HepG2 (cell line): ENCODE measurements at regions not wholly inside any gene's neighbourhood (a gene's known extent, or its start where the extent isn't known, plus 50 kb on each side); places are given as distances from the start of the nearest gene placed in this dataset.

Experiments
- ATAC-seq: fragments of 200-7000 bp; cut with Tn5 transposase; 3 replicates; pipeline ENCODE4 v1.9.1; 2020; ENCODE audit warnings: mild to moderate bottlenecking, moderate library complexity
- BruUV-seq: library from RNA; stranded (reverse); fragments of 400-500 nt; replicated peaks from 2 replicates; lab custom pipeline; 2021; lab: Mats Ljungman, UMichigan
- CTCF ChIA-PET: fragments of 300-600 bp; formaldehyde crosslinking; extraction: SDS; loops from one replicate; lab custom pipeline; 2021; ENCODE audit warnings: low total read pairs, inconsistent platforms, low intra/inter-chr PET ratio; lab: Yijun Ruan, JAX
- POLR2A ChIA-PET: fragments of 350-600 bp; sonication (Branson Sonifier 250); formaldehyde crosslinking; loops from one replicate; lab custom pipeline; 2020; ENCODE audit warnings: antibody characterized with exemption, inconsistent platforms; lab: Yijun Ruan, JAX
- DNase-seq: peaks from one replicate; pipeline ENCODE4 v3.0.0-alpha.2; 2015; ENCODE audit warnings: low spot score
- FAIRE-seq: peaks from 3 replicates; lab custom pipeline; 2011; peaks lifted over from hg19 to GRCh38; lab: Jason Lieb, UNC
- H2AFZ ChIP-seq: one replicate; pipeline ENCODE4 v1.6.1; 2011; ENCODE audit warnings: low read length, inconsistent platforms
- H3K27ac ChIP-seq: fragments of 300-600 bp; 3 replicates; pipeline ENCODE4 v1.8.0; 2011; ENCODE audit warnings: mixed run types, mild to moderate bottlenecking, mixed read lengths, low read length, inconsistent platforms; ENCODE audit not compliant: insufficient read depth; ENCODE audit errors: extremely low read length
- H3K27me3 ChIP-seq, 2 experiments: fragments of 200-600 bp in 1 of 2; 2 replicates in 1 of 2; 3 replicates in 1 of 2; pipeline versions ENCODE4 v1.6.0 to v1.8.0; 2011; ENCODE audit warnings: low read length in 2 of 2, mild to moderate bottlenecking in 2 of 2, moderate library complexity in 2 of 2, inconsistent platforms in 1 of 2; ENCODE audit not compliant: insufficient read depth in 2 of 2, control insufficient read depth in 1 of 2
- H3K36me3 ChIP-seq, 2 experiments: fragments of 200-600 bp in 1 of 2; replicated peaks in 1 of 2; 2 replicates in 1 of 2; 3 replicates in 1 of 2; pipeline versions ENCODE4 v1.5.1 to v1.8.0; 2011; ENCODE audit warnings: low read length in 2 of 2, inconsistent platforms in 1 of 2; ENCODE audit not compliant: insufficient read depth in 2 of 2, control insufficient read depth in 1 of 2
- H3K4me1 ChIP-seq: 2 replicates; pipeline ENCODE4 v1.5.1; 2012; ENCODE audit warnings: low read length, inconsistent platforms; ENCODE audit not compliant: insufficient read depth
- H3K4me2 ChIP-seq: 2 replicates; pipeline ENCODE4 v1.6.0; 2011; ENCODE audit warnings: low read depth, low read length, inconsistent platforms
- H3K4me3 ChIP-seq, 3 experiments: fragments of 200-600 bp in 1 of 3; sonication (generic), shearing (Covaris generic) in 1 of 3; replicated peaks in 1 of 3; 2 replicates each; pipeline ENCODE4 v1.5.1; 2011 to 2016; ENCODE audit warnings: low read length in 3 of 3, inconsistent platforms in 2 of 3, low read depth in 2 of 3, mild to moderate bottlenecking in 2 of 3, control low read depth in 1 of 3, mixed read lengths in 1 of 3; ENCODE audit not compliant: insufficient read depth in 1 of 3
- H3K79me2 ChIP-seq: one replicate; pipeline ENCODE4 v1.6.1; 2011; ENCODE audit warnings: low read length, inconsistent platforms; ENCODE audit not compliant: insufficient read depth
- H3K9ac ChIP-seq: 2 replicates; pipeline ENCODE4 v1.6.0; 2011; ENCODE audit warnings: mild to moderate bottlenecking, low read depth, low read length, inconsistent platforms; ENCODE audit not compliant: insufficient read depth
- H3K9me3 ChIP-seq: 2 replicates; pipeline ENCODE4 v1.5.1; 2012; ENCODE audit warnings: mild to moderate bottlenecking, low read length
- H4K20me1 ChIP-seq: 2 replicates; pipeline ENCODE4 v1.6.0; 2011; ENCODE audit warnings: inconsistent platforms, mild to moderate bottlenecking, low read length, moderate library complexity; ENCODE audit not compliant: insufficient read depth
- ESRRA ChIP-seq: sonication (generic); formaldehyde crosslinking; IDR thresholded peaks from 2 replicates; pipeline ENCODE4 v1.5.1; 2020; ENCODE audit warnings: mild to moderate bottlenecking, low read depth, missing genetic modification reagents
- FIP1L1 ChIP-seq: fragments of 200-400 bp; formaldehyde crosslinking; IDR thresholded peaks from 2 replicates; pipeline ENCODE4 v1.6.1; 2018; ENCODE audit warnings: low read depth, mild to moderate bottlenecking, low read length, moderate library complexity, borderline replicate concordance; ENCODE audit not compliant: insufficient read depth
- JUN ChIP-seq: sonication (generic); formaldehyde crosslinking; IDR thresholded peaks from 2 replicates; pipeline ENCODE4 v1.4.0; 2020; ENCODE audit warnings: mild to moderate bottlenecking, missing genetic modification reagents
- NRL ChIP-seq: sonication (generic); formaldehyde crosslinking; IDR thresholded peaks from 2 replicates; pipeline ENCODE4 v1.5.0; 2020; ENCODE audit warnings: missing genetic modification reagents, mild to moderate bottlenecking, moderate library complexity, borderline replicate concordance
- PAWR ChIP-seq: sonication (generic); formaldehyde crosslinking; IDR thresholded peaks from 2 replicates; pipeline ENCODE4 v1.4.0; 2020; ENCODE audit warnings: missing genetic modification reagents, mild to moderate bottlenecking, borderline replicate concordance
- RBM39 ChIP-seq: fragments of 200-400 bp; formaldehyde crosslinking; IDR thresholded peaks from one replicate; pipeline ENCODE4 v1.6.1; 2018; ENCODE audit warnings: antibody characterized with exemption, mild to moderate bottlenecking, low read depth, low read length; ENCODE audit not compliant: poor library complexity, severe bottlenecking
- SRF ChIP-seq: IDR thresholded peaks from 2 replicates; pipeline ENCODE4 v1.6.1; 2011; ENCODE audit warnings: mild to moderate bottlenecking, low read depth, low read length, moderate library complexity
- ZNF253 ChIP-seq: sonication (generic); formaldehyde crosslinking; IDR thresholded peaks from 2 replicates; pipeline ENCODE4 v1.8.0; 2022; ENCODE audit warnings: mild to moderate bottlenecking, missing genetic modification reagents, borderline replicate concordance
- ZNF296 ChIP-seq: sonication (generic); formaldehyde crosslinking; conservative IDR thresholded peaks from 2 replicates; pipeline ENCODE4 v1.5.0; 2020; ENCODE audit warnings: mild to moderate bottlenecking, missing genetic modification reagents
- ZNF350 ChIP-seq: sonication (generic); formaldehyde crosslinking; IDR thresholded peaks from 2 replicates; pipeline ENCODE4 v1.4.0; 2020; ENCODE audit warnings: mild to moderate bottlenecking, low read depth, missing genetic modification reagents, borderline replicate concordance
- ZNF354B ChIP-seq: sonication (generic); formaldehyde crosslinking; IDR thresholded peaks from 2 replicates; pipeline ENCODE4 v1.8.0; 2022; ENCODE audit warnings: mild to moderate bottlenecking, missing genetic modification reagents
- ZNF383 ChIP-seq: sonication (generic); formaldehyde crosslinking; IDR thresholded peaks from 2 replicates; pipeline ENCODE4 v1.4.0; 2020; ENCODE audit warnings: missing genetic modification reagents, mild to moderate bottlenecking, borderline replicate concordance
- WGBS: methylation state at CpG from one replicate; pipeline ENCODE4 v1.1.6; 2017; ENCODE audit warnings: low lambda C conversion rate; 5-methylcytosine and 5-hydroxymethylcytosine counted together
- in situ Hi-C: cut with HindIII; loops from 2 replicates; pipeline ENCODE4 v1.10.0; 2017; ENCODE audit warnings: low pct_unique_long_range_greater_than_20kb; ENCODE audit not compliant: extremely low pct_ligation_motif_present
- intact Hi-C: fragments of 100-400 bp; cut with micrococcal nuclease; formaldehyde crosslinking; loops from one replicate; pipeline ENCODE4 v1.10.0; 2022; ENCODE audit not compliant: unreplicated experiment
- TF ChIP-seq, protein P1 (sequence below): sonication (generic); formaldehyde crosslinking; IDR thresholded peaks from 2 replicates; pipeline ENCODE4 v1.4.0; 2020; ENCODE audit warnings: mild to moderate bottlenecking, low read depth, missing genetic modification reagents
- TF ChIP-seq, protein P2 (sequence below): sonication (generic); formaldehyde crosslinking; IDR thresholded peaks from 2 replicates; pipeline ENCODE4 v1.5.0; 2020; ENCODE audit warnings: missing genetic modification reagents, mild to moderate bottlenecking, borderline replicate concordance
- TF ChIP-seq, protein P3 (sequence below): fragments of 450-650 bp; IDR thresholded peaks from 2 replicates; pipeline ENCODE4 v1.6.1; 2016

DNA sequence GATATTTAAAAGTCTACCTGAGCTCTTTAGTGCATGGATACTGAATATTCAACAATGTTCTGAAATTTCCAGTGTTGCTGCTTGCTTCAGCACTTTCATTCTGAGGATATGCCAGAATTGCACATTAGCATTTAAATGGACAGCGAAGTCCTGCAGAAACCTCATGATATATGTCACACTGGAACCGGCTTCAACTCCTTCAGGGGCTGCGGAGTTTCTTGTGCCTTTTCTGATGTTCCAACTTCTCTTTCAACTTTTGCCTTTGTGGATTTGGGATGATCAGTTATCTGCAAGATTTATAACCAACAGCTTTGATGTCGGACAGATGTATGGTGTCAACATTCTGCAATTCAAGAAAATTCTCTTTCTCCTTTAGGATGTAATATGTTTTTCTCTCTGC is 142.5 kb upstream of the LMNTD1 start (continued):
- TF ChIP-seq, protein P1, sequence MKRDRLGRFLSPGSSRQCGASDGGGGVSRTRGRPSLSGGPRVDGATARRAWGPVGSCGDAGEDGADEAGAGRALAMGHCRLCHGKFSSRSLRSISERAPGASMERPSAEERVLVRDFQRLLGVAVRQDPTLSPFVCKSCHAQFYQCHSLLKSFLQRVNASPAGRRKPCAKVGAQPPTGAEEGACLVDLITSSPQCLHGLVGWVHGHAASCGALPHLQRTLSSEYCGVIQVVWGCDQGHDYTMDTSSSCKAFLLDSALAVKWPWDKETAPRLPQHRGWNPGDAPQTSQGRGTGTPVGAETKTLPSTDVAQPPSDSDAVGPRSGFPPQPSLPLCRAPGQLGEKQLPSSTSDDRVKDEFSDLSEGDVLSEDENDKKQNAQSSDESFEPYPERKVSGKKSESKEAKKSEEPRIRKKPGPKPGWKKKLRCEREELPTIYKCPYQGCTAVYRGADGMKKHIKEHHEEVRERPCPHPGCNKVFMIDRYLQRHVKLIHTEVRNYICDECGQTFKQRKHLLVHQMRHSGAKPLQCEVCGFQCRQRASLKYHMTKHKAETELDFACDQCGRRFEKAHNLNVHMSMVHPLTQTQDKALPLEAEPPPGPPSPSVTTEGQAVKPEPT (CRISPR knock-in tag), result no peak
- TF ChIP-seq, all 625 proteins: peak for 0

DNA sequence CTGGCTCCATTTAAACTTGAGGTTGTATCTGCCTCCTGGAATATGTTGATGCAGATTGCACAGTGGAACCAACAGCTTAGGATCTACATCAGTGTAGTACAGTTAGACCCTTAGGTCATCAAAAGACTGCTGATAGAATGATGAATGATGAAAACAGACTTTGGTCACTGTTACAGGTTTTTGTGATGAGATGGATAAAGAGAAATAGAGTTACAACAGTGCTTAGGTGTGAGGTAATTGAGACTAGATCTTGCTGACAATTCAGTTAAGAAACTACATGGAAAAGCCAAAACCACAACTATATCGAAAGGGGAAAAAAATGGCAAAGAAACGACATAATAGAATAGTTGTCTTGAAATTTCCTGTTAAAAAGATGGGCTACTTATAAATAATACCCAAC is 145.7 kb upstream of the LMNTD1 start:
- BruUV-seq, result no TSS peak

DNA sequence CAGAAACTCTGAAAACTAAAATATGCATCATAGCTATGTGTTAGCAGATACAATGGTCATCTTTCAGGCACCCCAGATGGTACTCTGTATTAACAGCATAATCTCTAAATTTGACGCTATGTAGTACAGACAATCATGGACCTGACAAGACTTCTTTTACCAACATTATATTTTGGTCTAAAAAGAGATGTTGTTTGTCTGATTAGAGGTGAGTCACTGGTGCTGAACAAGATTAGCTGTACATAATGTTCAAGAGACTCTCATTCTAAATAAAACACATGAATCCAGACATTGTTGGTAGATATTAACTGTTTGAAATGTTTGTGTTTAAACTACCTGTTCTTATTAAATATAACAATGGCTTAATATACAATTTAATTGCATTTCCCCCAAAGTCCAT is 146.4 kb upstream of the LMNTD1 start:
- WGBS, result 81% methylated on average over 1 of the region's 1 CpG
- CTCF ChIA-PET, result no interaction called here
- no peak overlapping the region for H3K4me2 ChIP-seq
- no peaks in the 10 kb centered on the region for H3K79me2 ChIP-seq
- ATAC-seq (no peak), DNase-seq (no peak), FAIRE-seq (no peak)
- H3K4me1 ChIP-seq, result no peaks in the 10 kb centered on the region
- H2AFZ ChIP-seq, result no peak overlapping the region
- BruUV-seq, result no TSS peak
- H3K36me3 ChIP-seq, result no peaks in the 10 kb centered on the region
- POLR2A ChIA-PET, result no interaction called here
- in situ Hi-C loops, result no loop called here
- no peaks in the 10 kb centered on the region for H4K20me1 ChIP-seq
- no peak overlapping the region for H3K9ac ChIP-seq
- no peaks in the 10 kb centered on the region for H3K27me3 ChIP-seq
- H3K9me3 ChIP-seq, result no peaks in the 10 kb centered on the region
- intact Hi-C loops, result no loop called here
- TF ChIP-seq, protein P2, sequence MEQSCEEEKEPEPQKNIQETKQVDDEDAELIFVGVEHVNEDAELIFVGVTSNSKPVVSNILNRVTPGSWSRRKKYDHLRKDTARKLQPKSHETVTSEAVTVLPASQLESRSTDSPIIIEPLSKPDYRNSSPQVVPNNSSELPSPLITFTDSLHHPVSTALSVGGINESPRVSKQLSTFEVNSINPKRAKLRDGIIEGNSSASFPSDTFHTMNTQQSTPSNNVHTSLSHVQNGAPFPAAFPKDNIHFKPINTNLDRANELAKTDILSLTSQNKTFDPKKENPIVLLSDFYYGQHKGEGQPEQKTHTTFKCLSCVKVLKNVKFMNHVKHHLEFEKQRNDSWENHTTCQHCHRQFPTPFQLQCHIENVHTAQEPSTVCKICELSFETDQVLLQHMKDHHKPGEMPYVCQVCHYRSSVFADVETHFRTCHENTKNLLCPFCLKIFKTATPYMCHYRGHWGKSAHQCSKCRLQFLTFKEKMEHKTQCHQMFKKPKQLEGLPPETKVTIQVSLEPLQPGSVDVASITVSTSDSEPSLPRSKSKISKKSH (CRISPR knock-in tag), result no peak
- TF ChIP-seq SRF (no peak), ESRRA (CRISPR knock-in tag) (no peak), ZNF354B (no peak), JUN (CRISPR knock-in tag) (no peak)
- TF ChIP-seq, protein P3, sequence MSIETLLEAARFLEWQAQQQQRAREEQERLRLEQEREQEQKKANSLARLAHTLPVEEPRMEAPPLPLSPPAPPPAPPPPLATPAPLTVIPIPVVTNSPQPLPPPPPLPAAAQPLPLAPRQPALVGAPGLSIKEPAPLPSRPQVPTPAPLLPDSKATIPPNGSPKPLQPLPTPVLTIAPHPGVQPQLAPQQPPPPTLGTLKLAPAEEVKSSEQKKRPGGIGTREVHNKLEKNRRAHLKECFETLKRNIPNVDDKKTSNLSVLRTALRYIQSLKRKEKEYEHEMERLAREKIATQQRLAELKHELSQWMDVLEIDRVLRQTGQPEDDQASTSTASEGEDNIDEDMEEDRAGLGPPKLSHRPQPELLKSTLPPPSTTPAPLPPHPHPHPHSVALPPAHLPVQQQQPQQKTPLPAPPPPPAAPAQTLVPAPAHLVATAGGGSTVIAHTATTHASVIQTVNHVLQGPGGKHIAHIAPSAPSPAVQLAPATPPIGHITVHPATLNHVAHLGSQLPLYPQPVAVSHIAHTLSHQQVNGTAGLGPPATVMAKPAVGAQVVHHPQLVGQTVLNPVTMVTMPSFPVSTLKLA, result no peak
- H3K27ac ChIP-seq, result no peak overlapping the region
- no peak overlapping the region for H3K4me3 ChIP-seq

More for the DNA sequence above, 145.7 kb upstream of the LMNTD1 start:
- TF ChIP-seq ZNF350 (CRISPR knock-in tag) (no peak), ZNF296 (CRISPR knock-in tag) (no peak), FIP1L1 (no peak), NRL (CRISPR knock-in tag) (no peak), PAWR (CRISPR knock-in tag) (no peak), RBM39 (no peak), ZNF383 (CRISPR knock-in tag) (no peak), ZNF253 (CRISPR knock-in tag) (no peak)
- TF ChIP-seq, all 625 proteins: peak for 0
- H4K20me1 ChIP-seq, result no peaks in the 10 kb centered on the region
- in situ Hi-C loops (no loop called here), intact Hi-C loops (no loop called here)
- WGBS, result 3% methylated on average over 2 of the region's 2 CpGs
- FAIRE-seq, result no peak
- no peak overlapping the region for H3K27ac ChIP-seq
- no peak overlapping the region for H2AFZ ChIP-seq
- no peaks in the 10 kb centered on the region for H3K9me3 ChIP-seq
- no peaks in the 10 kb centered on the region for H3K79me2 ChIP-seq
- DNase-seq, result no peak
- no peak overlapping the region for H3K9ac ChIP-seq
- no peaks in the 10 kb centered on the region for H3K36me3 ChIP-seq
- no peak overlapping the region for H3K4me2 ChIP-seq
- H3K27me3 ChIP-seq, result no peaks in the 10 kb centered on the region
- ATAC-seq, result no peak
- no peak overlapping the region for H3K4me3 ChIP-seq
- no peaks in the 10 kb centered on the region for H3K4me1 ChIP-seq
- ChIA-PET CTCF (no interaction called here), POLR2A (no interaction called here)
